Smooth muscle cell (in vitro differentiated cells): ENCODE measurements at regions not wholly inside any gene's neighbourhood (a gene's known extent, or its start where the extent isn't known, plus 50 kb on each side); places are given as distances from the start of the nearest gene placed in this dataset.

ENCODE experiments used
- DNase-seq: peaks from one replicate; lab custom pipeline; 2025; ENCODE audit not compliant: unreplicated experiment; lab: John Stamatoyannopoulos, UW
- H2AFZ ChIP-seq: fragments of 200-600 bp; sonication (generic); 2 replicates; pipeline ENCODE4 v1.6.0; 2016; ENCODE audit warnings: antibody characterized with exemption, low read depth, mild to moderate bottlenecking
- H3F3A ChIP-seq: fragments of 200-600 bp; sonication (generic); 2 replicates; pipeline ENCODE4 v1.6.0; 2017; ENCODE audit warnings: antibody characterized with exemption, low read depth
- H3K27ac ChIP-seq: fragments of 200-600 bp; sonication (generic); 2 replicates; pipeline ENCODE4 v1.5.1; 2016; ENCODE audit warnings: low read depth, mild to moderate bottlenecking
- H3K27me3 ChIP-seq: fragments of 200-600 bp; sonication (generic); 2 replicates; pipeline ENCODE4 v1.6.1; 2016; ENCODE audit warnings: low read depth, mild to moderate bottlenecking
- H3K36me3 ChIP-seq: fragments of 200-600 bp; sonication (generic); 2 replicates; pipeline ENCODE4 v1.5.1; 2016; ENCODE audit warnings: low read depth
- H3K4me1 ChIP-seq: fragments of 200-600 bp; sonication (generic); 2 replicates; pipeline ENCODE4 v1.5.1; 2016; ENCODE audit warnings: low read depth
- H3K4me2 ChIP-seq: fragments of 200-600 bp; sonication (generic); 2 replicates; pipeline ENCODE4 v1.6.0; 2016; ENCODE audit warnings: mild to moderate bottlenecking
- H3K4me3 ChIP-seq: fragments of 200-600 bp; sonication (generic); 2 replicates; pipeline ENCODE4 v1.5.1; 2016; ENCODE audit warnings: mild to moderate bottlenecking
- H3K79me2 ChIP-seq: fragments of 200-600 bp; sonication (generic); 2 replicates; pipeline ENCODE4 v1.6.0; 2016; ENCODE audit warnings: low read depth, mild to moderate bottlenecking
- H3K9ac ChIP-seq: fragments of 200-600 bp; sonication (generic); 2 replicates; pipeline ENCODE4 v1.6.0; 2016; ENCODE audit warnings: low read depth
- H3K9me3 ChIP-seq: fragments of 200-600 bp; sonication (generic); replicated peaks from 2 replicates; pipeline ENCODE4 v1.5.1; 2016; ENCODE audit warnings: low read depth
- H4K20me1 ChIP-seq: fragments of 200-600 bp; sonication (generic); 2 replicates; pipeline ENCODE4 v1.6.0; 2016; ENCODE audit warnings: low read depth
- CTCF ChIP-seq: fragments of 200-600 bp; sonication (generic); IDR thresholded peaks from 2 replicates; pipeline ENCODE4 v1.5.1; 2017; ENCODE audit warnings: borderline replicate concordance, mild to moderate bottlenecking, antibody characterized with exemption; ENCODE audit not compliant: insufficient read depth, poor library complexity, severe bottlenecking
- WGBS: methylation state at CpG from one replicate; pipeline ENCODE4 v1.1.7; 2016; ENCODE audit warnings: low lambda C conversion rate; 5-methylcytosine and 5-hydroxymethylcytosine counted together

- H3K9ac ChIP-seq = no peak overlapping the region
- H3F3A ChIP-seq = no peaks in the 10 kb centered on the region
- no peak for TF ChIP-seq CTCF
- no peak overlapping the region for H3K27ac ChIP-seq
- DNase-seq = no peak
- H3K4me1 ChIP-seq = no peaks in the 10 kb centered on the region
- no peaks in the 10 kb centered on the region for H3K36me3 ChIP-seq
- H2AFZ ChIP-seq = no peak overlapping the region
- H3K4me2 ChIP-seq = no peak overlapping the region
- H3K4me3 ChIP-seq = no peak overlapping the region
- H3K27me3 ChIP-seq = no peaks in the 10 kb centered on the region
- no peaks in the 10 kb centered on the region for H3K9me3 ChIP-seq
- WGBS = 76% methylated on average over 1 of the region's 1 CpG
- H4K20me1 ChIP-seq = no peaks in the 10 kb centered on the region
- H3K79me2 ChIP-seq = no peaks in the 10 kb centered on the region
Measured at GRCh38 chr1:213670692-213671023, 317.1 kb upstream of the PROX1 start.

- Histone ChIP-seq H3K27ac (no peak overlapping the region), H2AFZ (no peak overlapping the region), H3K9ac (no peak overlapping the region), H3K9me3 (no peaks in the 10 kb centered on the region), H3K79me2 (no peaks in the 10 kb centered on the region), H3K36me3 (no peaks in the 10 kb centered on the region), H3K4me2 (no peak overlapping the region), H3K4me3 (no peak overlapping the region), H4K20me1 (no peaks in the 10 kb centered on the region), H3F3A (no peaks in the 10 kb centered on the region), H3K4me1 (no peaks in the 10 kb centered on the region), H3K27me3 (peaks cover 9% of the 10 kb centered on the region)
- whole genome bisulfite sequencing = 97% methylated on average over 1 of the region's 1 CpG
- TF ChIP-seq CTCF = no peak
- DNase-seq = no peak
Measured at GRCh38 chr1:213675043-213675442, 312.7 kb upstream of the PROX1 start.

- DNase-seq = no peak
- H3K4me1 ChIP-seq = no peaks in the 10 kb centered on the region
- no peaks in the 10 kb centered on the region for H3K79me2 ChIP-seq
- H3K27ac ChIP-seq = no peak overlapping the region
- H3K27me3 ChIP-seq = peaks cover 9% of the 10 kb centered on the region
- no peaks in the 10 kb centered on the region for H3K36me3 ChIP-seq
- 71% methylated on average over 2 of the region's 2 CpGs for WGBS
- no peaks in the 10 kb centered on the region for H3K9me3 ChIP-seq
- no peaks in the 10 kb centered on the region for H3F3A ChIP-seq
- H3K4me2 ChIP-seq = no peak overlapping the region
- no peak for TF ChIP-seq CTCF
- no peaks in the 10 kb centered on the region for H4K20me1 ChIP-seq
- no peak overlapping the region for H2AFZ ChIP-seq
- H3K4me3 ChIP-seq = no peak overlapping the region
- H3K9ac ChIP-seq = no peak overlapping the region
Measured at GRCh38 chr1:213676736-213677135, 311.0 kb upstream of the PROX1 start.

- H4K20me1 ChIP-seq = no peaks in the 10 kb centered on the region
- H3K4me3 ChIP-seq = no peak overlapping the region
- no peaks in the 10 kb centered on the region for H3K36me3 ChIP-seq
- H3K27ac ChIP-seq = no peak overlapping the region
- H2AFZ ChIP-seq = no peak overlapping the region
- no peak overlapping the region for H3K9ac ChIP-seq
- H3K79me2 ChIP-seq = no peaks in the 10 kb centered on the region
- no peaks in the 10 kb centered on the region for H3K4me1 ChIP-seq
- H3K4me2 ChIP-seq = no peak overlapping the region
- H3K9me3 ChIP-seq = no peaks in the 10 kb centered on the region
- DNase-seq = no peak
- H3K27me3 ChIP-seq = peaks cover 9% of the 10 kb centered on the region
- TF ChIP-seq CTCF = no peak
- no peaks in the 10 kb centered on the region for H3F3A ChIP-seq
Measured at GRCh38 chr1:213678348-213678747, 309.4 kb upstream of the PROX1 start.
